Right lobe of liver (tissue), 4 donors: ENCODE measurements at regions not wholly inside any gene's neighbourhood (a gene's known extent, or its start where the extent isn't known, plus 50 kb on each side); places are given as distances from the start of the nearest gene placed in this dataset.

Source experiments
- CTCF ChIP-seq, 4 donors: fragments of 200-600 bp in 3 of 4; fragments of 450-650 bp in 1 of 4; IDR thresholded peaks; one replicate each; pipeline versions ENCODE4 v1.5.1 to v1.8.0; 2016 to 2022; ENCODE audit warnings: antibody characterized with exemption in 4 of 4, mild to moderate bottlenecking in 2 of 4
- POLR2A ChIP-seq: fragments of 450-650 bp; IDR thresholded peaks from one replicate; pipeline ENCODE4 v1.6.1; 2017; ENCODE audit warnings: antibody characterized with exemption, mild to moderate bottlenecking
- donor health status: DM: no; HTN: no; CAD: no.
- donor health status: DM: no; HTN: no; CAD: no.
- donor health status: DM: no; HTN: yes; CAD: no.

- no peak for TF ChIP-seq CTCF (IDR thresholded peaks at IDR 0.05)
- no peak for TF ChIP-seq POLR2A
Measured at GRCh38 chr7:46247664-46248063, 326.6 kb upstream of the IGFBP3 start.
